ENCODE measurements at regions not wholly inside any gene's neighbourhood (a gene's known extent, or its start where the extent isn't known, plus 50 kb on each side); places are given as distances from the start of the nearest gene placed in this dataset.

- TF ChIP-seq CTCF (IDR thresholded peaks at IDR 0.05): no peak
- TF ChIP-seq ZFX (IDR thresholded peaks at IDR 0.05; ENCODE audit: borderline replicate concordance): no peak
Observed at GRCh38 chr6:144690133-144690532, 405.0 kb downstream of the UTRN start.

All from 22Rv1 (cell line).